D721Med (cell line): ENCODE measurements at regions not wholly inside any gene's neighbourhood (a gene's known extent, or its start where the extent isn't known, plus 50 kb on each side); places are given as distances from the start of the nearest gene placed in this dataset.

Experiments
- DNase-seq: peaks from one replicate; pipeline ENCODE4 v3.0.0; 2011; ENCODE audit warnings: low spot score; ENCODE audit not compliant: insufficient read length
- FAIRE-seq: peaks from 2 replicates; lab custom pipeline; 2011; peaks lifted over from hg19 to GRCh38; lab: Jason Lieb, UNC
- CTCF ChIP-seq: IDR thresholded peaks from 2 replicates; pipeline ENCODE4 v1.5.1; 2012; ENCODE audit warnings: mild to moderate bottlenecking, control low read depth; ENCODE audit not compliant: insufficient read depth; ENCODE audit errors: missing control alignments

- TF ChIP-seq CTCF = no peak
- no peak for FAIRE-seq
- DNase-seq = no peak
These were observed 166.4 kb downstream of the DMRT2 start for GRCh38 chr9:1216532-1216931.

- no peak for DNase-seq
- TF ChIP-seq CTCF = no peak
- FAIRE-seq = no peak
These were observed 166.9 kb downstream of the DMRT2 start for GRCh38 chr9:1217076-1217475.

GRCh38 chr9:1219284-1219683 lies 169.1 kb downstream of the DMRT2 start:
- FAIRE-seq (no peak), DNase-seq (no peak)
- TF ChIP-seq CTCF = no peak

GRCh38 chr9:1221298-1221697 lies 171.1 kb downstream of the DMRT2 start:
- FAIRE-seq = no peak

GRCh38 chr9:1222511-1222910 lies 172.4 kb downstream of the DMRT2 start:
- no peak for TF ChIP-seq CTCF
- no peak for FAIRE-seq
- no peak for DNase-seq

More at GRCh38 chr9:1221298-1221697, 171.1 kb downstream of the DMRT2 start:
- no peak for TF ChIP-seq CTCF
- no peak for DNase-seq

GRCh38 chr9:1231998-1232919 lies 182.1 kb downstream of the DMRT2 start:
- DNase-seq (no peak), FAIRE-seq (no peak)
- no peak for TF ChIP-seq CTCF

- FAIRE-seq (no peak), DNase-seq (no peak)
These were observed 183.4 kb downstream of the DMRT2 start for GRCh38 chr9:1233568-1233967.

More at GRCh38 chr9:1233568-1233967, 183.4 kb downstream of the DMRT2 start:
- TF ChIP-seq CTCF = no peak
